ENCODE measurements at regions not wholly inside any gene's neighbourhood (a gene's known extent, or its start where the extent isn't known, plus 50 kb on each side); places are given as distances from the start of the nearest gene placed in this dataset.

DNA sequence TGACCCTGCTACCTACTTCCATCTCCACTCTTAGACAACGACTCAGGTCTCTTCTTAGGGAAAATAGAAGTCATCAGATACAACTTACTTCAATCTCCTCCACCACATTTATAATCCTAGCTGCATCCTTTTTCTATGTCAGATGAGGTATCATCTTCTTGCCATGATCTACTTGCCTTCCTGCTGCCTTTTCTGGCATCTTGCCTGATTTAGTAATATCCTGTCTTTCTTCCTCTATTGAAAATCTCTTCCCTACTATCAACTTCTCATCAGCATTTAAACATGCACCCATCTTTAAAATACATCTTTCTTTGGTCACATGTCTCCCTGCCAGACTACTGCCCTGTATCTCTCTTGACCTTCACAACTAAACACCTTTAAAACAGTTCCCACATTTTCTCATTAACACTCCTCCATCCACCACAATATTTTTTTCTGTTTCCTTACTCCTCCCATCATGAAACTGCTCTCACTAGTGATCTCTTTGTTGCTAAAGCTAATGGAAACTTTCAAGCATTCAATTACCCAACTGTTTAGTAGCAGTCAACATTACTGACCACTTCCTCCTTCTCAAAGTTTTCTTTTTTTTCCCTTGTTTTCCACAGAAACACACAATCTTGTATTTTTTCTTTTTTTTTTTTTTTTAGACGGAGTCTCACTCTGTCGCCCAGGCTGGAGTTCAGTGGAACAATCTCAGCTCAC lies 100.8 kb upstream of the CXorf66 start:
- TF ChIP-seq, protein P1, sequence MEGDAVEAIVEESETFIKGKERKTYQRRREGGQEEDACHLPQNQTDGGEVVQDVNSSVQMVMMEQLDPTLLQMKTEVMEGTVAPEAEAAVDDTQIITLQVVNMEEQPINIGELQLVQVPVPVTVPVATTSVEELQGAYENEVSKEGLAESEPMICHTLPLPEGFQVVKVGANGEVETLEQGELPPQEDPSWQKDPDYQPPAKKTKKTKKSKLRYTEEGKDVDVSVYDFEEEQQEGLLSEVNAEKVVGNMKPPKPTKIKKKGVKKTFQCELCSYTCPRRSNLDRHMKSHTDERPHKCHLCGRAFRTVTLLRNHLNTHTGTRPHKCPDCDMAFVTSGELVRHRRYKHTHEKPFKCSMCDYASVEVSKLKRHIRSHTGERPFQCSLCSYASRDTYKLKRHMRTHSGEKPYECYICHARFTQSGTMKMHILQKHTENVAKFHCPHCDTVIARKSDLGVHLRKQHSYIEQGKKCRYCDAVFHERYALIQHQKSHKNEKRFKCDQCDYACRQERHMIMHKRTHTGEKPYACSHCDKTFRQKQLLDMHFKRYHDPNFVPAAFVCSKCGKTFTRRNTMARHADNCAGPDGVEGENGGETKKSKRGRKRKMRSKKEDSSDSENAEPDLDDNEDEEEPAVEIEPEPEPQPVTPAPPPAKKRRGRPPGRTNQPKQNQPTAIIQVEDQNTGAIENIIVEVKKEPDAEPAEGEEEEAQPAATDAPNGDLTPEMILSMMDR (IDR thresholded peaks at IDR 0.05), result no peak
- TF ChIP-seq POLR2A (IDR thresholded peaks at IDR 0.05), result no peak

Data from adrenal gland (tissue), 5 donors.